ENCODE measurements at regions not wholly inside any gene's neighbourhood (a gene's known extent, or its start where the extent isn't known, plus 50 kb on each side); places are given as distances from the start of the nearest gene placed in this dataset.

- TF ChIP-seq RNF219 (CRISPR knock-in tag; IDR thresholded peaks at IDR 0.05) = no peak
- TF ChIP-seq HEY1 (CRISPR knock-in tag; IDR thresholded peaks at IDR 0.05; ENCODE audit: borderline replicate concordance) = no peak
- TF ChIP-seq PTRF (tag; IDR thresholded peaks at IDR 0.05) = no peak
- no peak for TF ChIP-seq ZFP36 (IDR thresholded peaks at IDR 0.05; ENCODE audit: low read depth, low read length, partially characterized antibody)
- TF ChIP-seq CGGBP1 (CRISPR knock-in tag; IDR thresholded peaks at IDR 0.05) = no peak
- TF ChIP-seq DEAF1 (CRISPR knock-in tag; IDR thresholded peaks at IDR 0.05) = no peak
- no peak for TF ChIP-seq MTA2 (IDR thresholded peaks at IDR 0.05; ENCODE audit: low read depth)
Measured at GRCh38 chr9:16310278-16311110, 560.0 kb downstream of the BNC2 start (continued).

Data from K562 (cell line).